SK-N-SH (cell line): ENCODE measurements at regions not wholly inside any gene's neighbourhood (a gene's known extent, or its start where the extent isn't known, plus 50 kb on each side); places are given as distances from the start of the nearest gene placed in this dataset.

Experiments
- EP300 ChIP-seq, 2 experiments: IDR thresholded peaks; 2 replicates each; pipeline versions ENCODE4 v1.4.0 to v1.6.1; 2012; ENCODE audit warnings: borderline replicate concordance in 1 of 2, low read depth in 1 of 2, low read length in 1 of 2
- SMC3 ChIP-seq: IDR thresholded peaks from 2 replicates; pipeline ENCODE4 v1.6.1; 2012; ENCODE audit warnings: low read depth, low read length, improper control_type of control experiment
- TF ChIP-seq, protein P1 (sequence below): fragments of 200-600 bp; sonication (generic); IDR thresholded peaks from 2 replicates; pipeline ENCODE4 v1.6.1; 2017; ENCODE audit warnings: antibody characterized with exemption, mild to moderate bottlenecking, moderate library complexity

DNA sequence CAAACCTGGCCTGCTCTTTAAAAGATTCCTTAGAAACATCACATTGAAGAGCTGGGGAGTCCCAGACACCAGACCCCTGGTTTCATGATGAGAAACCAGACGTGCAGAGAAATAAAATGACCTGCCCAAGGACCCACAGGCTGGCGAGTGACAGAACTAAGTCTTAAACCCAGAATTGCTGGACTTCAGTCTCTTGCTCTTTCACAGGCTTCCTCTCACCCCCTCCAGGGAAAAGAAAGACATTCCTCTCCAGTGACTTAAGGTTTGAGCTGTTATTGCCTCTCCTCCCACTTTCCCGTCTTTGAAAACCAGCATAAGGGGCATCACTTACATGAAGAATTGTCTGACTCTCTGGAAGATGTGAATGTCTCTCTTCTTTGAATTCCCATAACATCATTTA is 535.2 kb downstream of the IRX1 start:
- no peak for TF ChIP-seq SMC3
- TF ChIP-seq, protein P1, sequence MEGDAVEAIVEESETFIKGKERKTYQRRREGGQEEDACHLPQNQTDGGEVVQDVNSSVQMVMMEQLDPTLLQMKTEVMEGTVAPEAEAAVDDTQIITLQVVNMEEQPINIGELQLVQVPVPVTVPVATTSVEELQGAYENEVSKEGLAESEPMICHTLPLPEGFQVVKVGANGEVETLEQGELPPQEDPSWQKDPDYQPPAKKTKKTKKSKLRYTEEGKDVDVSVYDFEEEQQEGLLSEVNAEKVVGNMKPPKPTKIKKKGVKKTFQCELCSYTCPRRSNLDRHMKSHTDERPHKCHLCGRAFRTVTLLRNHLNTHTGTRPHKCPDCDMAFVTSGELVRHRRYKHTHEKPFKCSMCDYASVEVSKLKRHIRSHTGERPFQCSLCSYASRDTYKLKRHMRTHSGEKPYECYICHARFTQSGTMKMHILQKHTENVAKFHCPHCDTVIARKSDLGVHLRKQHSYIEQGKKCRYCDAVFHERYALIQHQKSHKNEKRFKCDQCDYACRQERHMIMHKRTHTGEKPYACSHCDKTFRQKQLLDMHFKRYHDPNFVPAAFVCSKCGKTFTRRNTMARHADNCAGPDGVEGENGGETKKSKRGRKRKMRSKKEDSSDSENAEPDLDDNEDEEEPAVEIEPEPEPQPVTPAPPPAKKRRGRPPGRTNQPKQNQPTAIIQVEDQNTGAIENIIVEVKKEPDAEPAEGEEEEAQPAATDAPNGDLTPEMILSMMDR: no peak
- TF ChIP-seq EP300 (IDR thresholded peaks at IDR 0.05; ENCODE audit: borderline replicate concordance in 1 of 2, low read depth in 1 of 2, low read length in 1 of 2): no peak
